Body of pancreas (tissue), 4 donors: ENCODE measurements at regions not wholly inside any gene's neighbourhood (a gene's known extent, or its start where the extent isn't known, plus 50 kb on each side); places are given as distances from the start of the nearest gene placed in this dataset.

Experiments used
- ATAC-seq: fragments of 150-250 bp; one replicate; pipeline ENCODE4 v1.9.1; 2016
- DNase-seq, 4 donors: peaks; one replicate each; pipeline ENCODE4 v3.0.0-alpha.2; 2019
- H3K27ac ChIP-seq, 4 donors: fragments of 200-600 bp; sonication (generic); 1 replicate in 3 of 4; 2 replicates in 1 of 4; pipeline versions ENCODE4 v1.5.1 to v1.6.1; 2016 to 2019; ENCODE audit warnings: mild to moderate bottlenecking in 1 of 4, mixed read lengths in 1 of 4, moderate library complexity in 1 of 4
- H3K27me3 ChIP-seq, 2 donors: fragments of 200-600 bp; sonication (generic); one replicate each; pipeline ENCODE4 v1.6.0; 2016; ENCODE audit warnings: mild to moderate bottlenecking in 1 of 2
- H3K36me3 ChIP-seq, 2 donors: fragments of 200-600 bp; sonication (generic); replicated peaks in 1 of 2; 2 replicates each; pipeline ENCODE4 v1.5.1; 2016; ENCODE audit warnings: low read depth in 2 of 2; ENCODE audit not compliant: insufficient read depth in 1 of 2
- H3K4me1 ChIP-seq: fragments of 200-600 bp; sonication (generic); one replicate; pipeline ENCODE4 v1.6.0; 2016
- H3K4me3 ChIP-seq, 2 donors: fragments of 200-600 bp; sonication (generic); 1 replicate in 1 of 2; 2 replicates in 1 of 2; pipeline ENCODE4 v1.5.1; 2016 to 2019
- H3K9me3 ChIP-seq, 3 donors: fragments of 200-600 bp; sonication (generic); 1 replicate in 2 of 3; 2 replicates in 1 of 3; pipeline ENCODE4 v1.5.1; 2016
- CTCF ChIP-seq, 7 experiments: fragments of 450-650 bp in 4 of 7; fragments of 200-600 bp in 3 of 7; sonication (generic) in 3 of 7; IDR thresholded peaks; one replicate each; pipeline ENCODE4 v1.5.1; 2016 to 2019; ENCODE audit warnings: antibody characterized with exemption in 7 of 7
- POLR2A ChIP-seq, 3 donors: fragments of 450-650 bp; IDR thresholded peaks; one replicate each; pipeline ENCODE4 v1.6.1; 2016; ENCODE audit warnings: antibody characterized with exemption in 3 of 3, mild to moderate bottlenecking in 2 of 3
- whole genome bisulfite sequencing, 2 donors: methylation state at CpG; one replicate each; pipeline ENCODE4 v1.1.5; 2017; 5-methylcytosine and 5-hydroxymethylcytosine counted together
- intact Hi-C: fragments of 100-400 bp; cut with DNase I; formaldehyde crosslinking; loops from one replicate; pipeline ENCODE4 v1.15.1; 2023

GRCh38 chr12:126369487-126370463 lies 1304.5 kb downstream of the AACS start:
- no peak for ATAC-seq
- no peak for TF ChIP-seq POLR2A (IDR thresholded peaks at IDR 0.05)
- no peak for TF ChIP-seq CTCF (IDR thresholded peaks at IDR 0.05)
- no peaks in the 10 kb centered on the region for H3K27me3 ChIP-seq
- H3K9me3 ChIP-seq: no peaks in the 10 kb centered on the region
- intact Hi-C loops: no loop called here
- H3K4me3 ChIP-seq: no peak overlapping the region
- H3K4me1 ChIP-seq: no peaks in the 10 kb centered on the region
- no peak for DNase-seq
- no peaks in the 10 kb centered on the region for H3K36me3 ChIP-seq
- WGBS, 2 donors: 64 to 78% methylated on average over 3 of the region's 3 CpGs
- H3K27ac ChIP-seq: no peak overlapping the region

- H3K4me3 ChIP-seq: no peak overlapping the region
- no peaks in the 10 kb centered on the region for H3K9me3 ChIP-seq
- TF ChIP-seq POLR2A (IDR thresholded peaks at IDR 0.05): no peak
- TF ChIP-seq CTCF (IDR thresholded peaks at IDR 0.05): no peak
- 17 to 23% methylated on average over 3 of the region's 3 CpGs for WGBS, 2 donors
- H3K4me1 ChIP-seq: peaks cover 31% of the 10 kb centered on the region
- H3K27me3 ChIP-seq: no peaks in the 10 kb centered on the region
- DNase-seq (no peak), ATAC-seq (peak; percentile 53)
- peak overlapping the region; percentile 32 to 74 (median 62) for H3K27ac ChIP-seq
- intact Hi-C loops: no loop called here
- no peaks in the 10 kb centered on the region for H3K36me3 ChIP-seq
These were observed 1318.3 kb downstream of the AACS start for GRCh38 chr12:126383506-126383905.

- DNase-seq (peak; percentile 89 to 94 (median 90)), ATAC-seq (peak; percentile 88)
- Histone ChIP-seq H3K4me1 (peaks cover 31% of the 10 kb centered on the region), H3K36me3 (no peaks in the 10 kb centered on the region), H3K27ac (peak overlapping the region; percentile 32 to 74 (median 62)), H3K4me3 (no peak overlapping the region), H3K9me3 (no peaks in the 10 kb centered on the region), H3K27me3 (no peaks in the 10 kb centered on the region)
- TF ChIP-seq CTCF (IDR thresholded peaks at IDR 0.05): no peak
- no peak for TF ChIP-seq POLR2A (IDR thresholded peaks at IDR 0.05)
- WGBS, 2 donors: 6 to 9% methylated on average over 2 of the region's 2 CpGs
- intact Hi-C loops: no loop called here
These were observed 1318.9 kb downstream of the AACS start for GRCh38 chr12:126384026-126384564.

GRCh38 chr12:126385785-126386184 lies 1320.5 kb downstream of the AACS start:
- Histone ChIP-seq H3K27me3 (no peaks in the 10 kb centered on the region), H3K4me3 (no peak overlapping the region), H3K36me3 (no peaks in the 10 kb centered on the region), H3K4me1 (peaks cover 31% of the 10 kb centered on the region), H3K27ac (peak overlapping the region in 3 of 4 donors; percentile 37 to 56 (median 47)), H3K9me3 (no peaks in the 10 kb centered on the region)
- intact Hi-C loops: no loop called here
- 60 to 61% methylated on average over 4 of the region's 4 CpGs for WGBS, 2 donors
- no peak for TF ChIP-seq POLR2A (IDR thresholded peaks at IDR 0.05)
- no peak for TF ChIP-seq CTCF (IDR thresholded peaks at IDR 0.05)
- DNase-seq (peak; percentile 8 to 50 (median 22)), ATAC-seq (peak; percentile 52)
